ENCODE measurements at regions not wholly inside any gene's neighbourhood (a gene's known extent, or its start where the extent isn't known, plus 50 kb on each side); places are given as distances from the start of the nearest gene placed in this dataset.

- no peak for TF ChIP-seq EZH2 (IDR thresholded peaks at IDR 0.05; ENCODE audit: borderline replicate concordance, low read depth, low read length, poor library complexity, severe bottlenecking)
- TF ChIP-seq CTCF (conservative IDR thresholded peaks at IDR 0.05; ENCODE audit: low read depth, low read length), result no peak
- no peaks in the 10 kb centered on the region for H3K4me1 ChIP-seq (ENCODE audit: insufficient read depth, low read length, poor library complexity, severe bottlenecking)
- no peaks in the 10 kb centered on the region for H3K36me3 ChIP-seq (ENCODE audit: insufficient read depth, low read length, poor library complexity, severe bottlenecking)
- no peaks in the 10 kb centered on the region for H3K27me3 ChIP-seq (replicated peaks; ENCODE audit: insufficient read depth, low read depth, low read length, poor library complexity)
- intact Hi-C loops (cut with micrococcal nuclease; ENCODE audit: unreplicated experiment), result no loop called here
- no peak overlapping the region for H3K27ac ChIP-seq (ENCODE audit: low read depth, low read length, poor library complexity, severe bottlenecking)
- ChIA-PET CTCF (no interaction called here), POLR2A (ENCODE audit: low non-redundant PET) (no interaction called here)
- no TSS peak for BruUV-seq (replicated peaks)
- no peak overlapping the region for H3K4me3 ChIP-seq (ENCODE audit: low read depth, low read length, poor library complexity, severe bottlenecking)
- no peak for DNase-seq (ENCODE audit: low spot score)
- H3K9me3 ChIP-seq (ENCODE audit: low read depth, low read length, poor library complexity, severe bottlenecking), result no peaks in the 10 kb centered on the region
Observed at GRCh38 chr16:86980644-86981043, 336.5 kb downstream of the C16orf95 start.

- ChIA-PET CTCF (no interaction called here), POLR2A (ENCODE audit: low non-redundant PET) (no interaction called here)
- TF ChIP-seq CTCF (conservative IDR thresholded peaks at IDR 0.05; ENCODE audit: low read depth, low read length) (no peak), EZH2 (IDR thresholded peaks at IDR 0.05; ENCODE audit: borderline replicate concordance, low read depth, low read length, poor library complexity, severe bottlenecking) (no peak)
- no peak overlapping the region for H3K27ac ChIP-seq (ENCODE audit: low read depth, low read length, poor library complexity, severe bottlenecking)
- no peaks in the 10 kb centered on the region for H3K9me3 ChIP-seq (ENCODE audit: low read depth, low read length, poor library complexity, severe bottlenecking)
- H3K36me3 ChIP-seq (ENCODE audit: insufficient read depth, low read length, poor library complexity, severe bottlenecking), result no peaks in the 10 kb centered on the region
- no peak for DNase-seq (ENCODE audit: low spot score)
- no peak overlapping the region for H3K4me3 ChIP-seq (ENCODE audit: low read depth, low read length, poor library complexity, severe bottlenecking)
- intact Hi-C loops (cut with micrococcal nuclease; ENCODE audit: unreplicated experiment), result no loop called here
- BruUV-seq (replicated peaks), result no TSS peak
- no peaks in the 10 kb centered on the region for H3K27me3 ChIP-seq (replicated peaks; ENCODE audit: insufficient read depth, low read depth, low read length, poor library complexity)
- H3K4me1 ChIP-seq (ENCODE audit: insufficient read depth, low read length, poor library complexity, severe bottlenecking), result no peaks in the 10 kb centered on the region
Observed at GRCh38 chr16:86982347-86982596, 334.9 kb downstream of the C16orf95 start.

GRCh38 chr16:86982912-86983311 is 334.3 kb downstream of the C16orf95 start:
- TF ChIP-seq EZH2 (IDR thresholded peaks at IDR 0.05; ENCODE audit: borderline replicate concordance, low read depth, low read length, poor library complexity, severe bottlenecking) (no peak), CTCF (conservative IDR thresholded peaks at IDR 0.05; ENCODE audit: low read depth, low read length) (no peak)
- no peak for DNase-seq (ENCODE audit: low spot score)
- H3K27ac ChIP-seq (ENCODE audit: low read depth, low read length, poor library complexity, severe bottlenecking), result no peak overlapping the region
- no peaks in the 10 kb centered on the region for H3K9me3 ChIP-seq (ENCODE audit: low read depth, low read length, poor library complexity, severe bottlenecking)
- intact Hi-C loops (cut with micrococcal nuclease; ENCODE audit: unreplicated experiment), result no loop called here
- H3K4me3 ChIP-seq (ENCODE audit: low read depth, low read length, poor library complexity, severe bottlenecking), result no peak overlapping the region
- no peaks in the 10 kb centered on the region for H3K36me3 ChIP-seq (ENCODE audit: insufficient read depth, low read length, poor library complexity, severe bottlenecking)
- CTCF ChIA-PET, result no interaction called here
- H3K4me1 ChIP-seq (ENCODE audit: insufficient read depth, low read length, poor library complexity, severe bottlenecking), result no peaks in the 10 kb centered on the region
- POLR2A ChIA-PET (ENCODE audit: low non-redundant PET), result no interaction called here
- no peaks in the 10 kb centered on the region for H3K27me3 ChIP-seq (replicated peaks; ENCODE audit: insufficient read depth, low read depth, low read length, poor library complexity)
- BruUV-seq (replicated peaks), result no TSS peak
